SK-MEL-5 (cell line): ENCODE measurements at regions not wholly inside any gene's neighbourhood (a gene's known extent, or its start where the extent isn't known, plus 50 kb on each side); places are given as distances from the start of the nearest gene placed in this dataset.
A peak's percentile ranks its signal among the peaks of the same experiment; 100 is the strongest.

ENCODE experiments used
- DNase-seq: peaks from one replicate; pipeline ENCODE4 v3.0.0-alpha.2; 2016; ENCODE audit warnings: low read depth, low spot score
- in situ Hi-C: cut with HindIII; loops from 2 replicates; pipeline ENCODE4 v1.10.0; 2016; ENCODE audit warnings: low sequenced_read_pairs, high pct_unique_total_duplicates, low pct_unique_long_range_greater_than_20kb

DNA sequence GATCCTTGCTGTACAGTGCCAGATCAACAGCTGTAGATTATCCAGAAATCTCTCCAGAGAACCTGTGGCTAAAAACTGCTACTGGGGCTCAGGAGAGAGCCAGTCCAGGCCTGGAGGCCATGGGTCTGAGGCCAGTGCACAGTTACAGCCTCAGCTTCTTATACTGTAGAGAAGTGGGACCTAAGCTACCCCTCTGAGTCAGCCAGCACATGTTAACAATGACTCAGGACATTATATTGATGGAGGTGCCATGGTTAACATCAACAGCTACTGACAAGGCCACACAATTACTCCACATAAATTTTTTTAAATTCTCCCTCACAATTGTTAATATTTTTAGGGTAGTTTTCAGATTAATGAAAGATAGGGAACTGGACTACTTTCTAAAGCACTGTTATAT is 138.5 kb downstream of the RBM26 start:
- DNase-seq = no peak
- in situ Hi-C loops = no loop called here

- in situ Hi-C loops = no loop called here
Measured at GRCh38 chr13:79258489-79258888, 147.6 kb downstream of the RBM26 start.

GRCh38 chr13:79246578-79246949 is 159.5 kb downstream of the RBM26 start:
- peak; percentile 11 for DNase-seq

More at GRCh38 chr13:79258489-79258888, 147.6 kb downstream of the RBM26 start:
- DNase-seq = no peak

DNA sequence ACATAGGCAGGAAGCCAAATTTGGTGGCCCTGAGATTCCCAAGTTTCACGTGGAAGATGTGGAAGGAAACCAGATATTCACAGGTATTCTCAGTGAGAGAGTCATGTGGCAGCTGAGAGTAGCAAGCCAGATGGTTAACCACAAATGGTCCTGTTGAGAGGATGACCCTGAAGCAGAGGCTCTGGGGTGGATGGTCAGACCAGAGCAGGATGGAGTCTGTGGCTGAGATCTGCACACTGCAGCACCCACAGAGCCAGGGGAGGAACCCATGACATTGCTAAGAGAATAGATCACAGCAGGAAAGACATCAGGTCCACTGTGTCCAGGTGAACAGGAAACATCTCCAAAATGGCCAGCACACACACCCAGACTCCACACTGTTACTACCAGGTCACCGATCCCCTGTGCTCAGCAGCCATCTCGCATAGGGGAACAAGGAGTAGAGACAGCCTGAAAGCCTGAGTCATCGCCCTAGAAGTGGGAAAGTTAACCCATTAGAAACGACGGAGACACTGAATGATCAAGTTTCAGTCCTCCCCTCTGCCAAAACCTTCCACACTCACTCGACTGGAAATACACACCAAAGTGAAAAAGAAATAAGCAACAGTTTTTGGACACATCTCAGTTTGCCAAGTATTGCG is 160.0 kb downstream of the RBM26 start:
- no peak for DNase-seq
- in situ Hi-C loops = no loop called here

More at GRCh38 chr13:79246578-79246949, 159.5 kb downstream of the RBM26 start:
- in situ Hi-C loops = no loop called here

GRCh38 chr13:79241697-79242096 is 164.4 kb downstream of the RBM26 start:
- in situ Hi-C loops = no loop called here
- DNase-seq = no peak

DNA sequence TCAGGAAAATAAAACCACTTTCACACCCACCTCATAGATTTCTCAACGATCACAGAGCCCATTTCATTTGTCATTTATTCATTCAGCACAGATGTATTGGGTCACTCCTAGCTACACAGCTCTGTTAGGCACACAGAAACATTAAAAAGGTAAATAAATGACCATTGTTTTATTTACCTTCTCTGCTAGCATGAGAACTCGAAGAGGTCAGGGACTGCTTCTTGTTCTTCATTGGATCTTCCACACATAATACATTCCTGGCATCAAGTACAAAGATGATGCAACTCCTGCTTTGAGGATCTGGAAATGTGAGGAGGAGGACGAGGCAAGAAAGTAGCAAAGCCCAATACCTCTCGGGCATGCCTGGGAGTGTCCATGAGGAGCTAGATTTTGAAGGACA is 168.1 kb downstream of the RBM26 start:
- DNase-seq = no peak
- in situ Hi-C loops = no loop called here

DNA sequence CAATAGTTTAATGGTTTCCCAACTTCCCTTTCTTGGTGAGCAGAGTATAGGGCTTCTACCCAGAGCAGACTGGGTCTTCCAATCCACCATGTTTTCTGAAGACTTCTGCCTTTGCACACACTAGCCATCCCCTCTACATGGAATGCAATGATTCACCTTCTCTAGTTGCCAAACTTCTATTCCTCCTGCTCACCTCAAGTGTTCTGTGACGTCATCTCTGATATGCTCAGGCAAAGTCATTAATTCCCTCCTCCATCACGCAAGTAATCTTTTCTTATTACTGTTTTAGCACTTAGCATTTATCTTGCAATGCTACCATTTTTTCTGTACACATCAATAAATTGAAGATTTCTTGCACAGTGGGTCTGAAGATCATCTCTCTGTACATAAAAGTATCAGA is 174.2 kb downstream of the RBM26 start:
- in situ Hi-C loops = no loop called here
- DNase-seq = no peak

DNA sequence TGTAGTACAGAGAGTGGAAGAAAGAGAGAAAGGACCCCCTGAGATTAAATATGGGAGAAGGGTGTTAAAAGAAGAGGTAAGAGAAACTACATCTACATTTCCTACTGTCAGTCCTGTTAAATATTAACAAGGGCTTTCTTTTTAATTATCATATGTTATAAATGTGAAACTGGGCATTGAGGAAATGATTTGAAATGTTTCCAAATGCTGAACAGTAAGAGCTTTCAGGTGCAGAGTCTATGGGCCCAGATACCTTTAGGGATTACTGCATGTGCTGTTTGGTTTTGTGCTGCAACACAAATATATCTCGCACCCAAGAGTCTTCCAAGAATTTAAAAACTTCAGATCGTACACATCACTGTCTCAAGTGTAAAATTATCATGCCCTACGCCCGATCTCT is 176.3 kb downstream of the RBM26 start:
- no peak for DNase-seq
- in situ Hi-C loops = no loop called here

GRCh38 chr13:79228972-79229371 is 177.1 kb downstream of the RBM26 start:
- in situ Hi-C loops = no loop called here
- DNase-seq = no peak

DNA sequence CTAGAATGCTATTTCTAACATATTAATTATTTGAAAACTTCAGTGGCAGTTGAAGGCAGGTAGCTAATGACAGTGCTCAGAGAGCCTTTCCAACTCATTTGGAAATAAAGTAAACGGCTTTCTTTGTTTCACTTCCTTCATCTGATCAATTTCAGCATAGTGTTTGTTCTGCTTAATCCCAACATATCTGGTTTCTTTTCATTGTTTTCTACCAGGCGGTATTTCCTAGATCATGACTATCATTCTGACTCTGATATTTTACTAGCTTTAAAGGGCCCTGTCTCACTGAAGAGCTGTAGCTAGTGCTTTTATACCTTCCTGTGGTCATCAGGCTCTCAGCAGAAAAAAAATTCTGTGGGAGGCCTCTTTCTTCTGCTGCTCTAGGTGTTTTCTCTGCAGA is 178.6 kb downstream of the RBM26 start:
- DNase-seq = no peak
- in situ Hi-C loops = no loop called here

GRCh38 chr13:79226938-79227337 is 179.1 kb downstream of the RBM26 start:
- DNase-seq = no peak
- in situ Hi-C loops = no loop called here

DNA sequence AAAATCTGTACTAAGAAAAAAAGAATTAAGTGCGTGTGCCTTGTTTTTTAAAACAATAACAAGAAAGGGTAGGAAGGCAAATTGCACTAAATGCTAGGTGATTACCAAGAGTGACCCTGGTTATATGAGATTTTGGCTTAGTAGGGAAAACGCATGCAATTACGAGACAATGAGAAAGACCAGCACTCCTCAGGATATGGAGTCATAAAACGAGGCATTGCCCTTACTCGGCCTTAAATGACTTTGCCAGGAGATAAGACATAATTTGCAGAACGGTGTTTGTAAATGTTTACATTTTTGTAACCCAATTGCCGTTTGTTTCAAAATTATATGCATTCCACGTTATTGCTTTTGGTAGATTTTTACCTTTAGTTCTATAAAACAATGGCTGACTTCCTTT is 179.8 kb downstream of the RBM26 start:
- no peak for DNase-seq
- in situ Hi-C loops = no loop called here

DNA sequence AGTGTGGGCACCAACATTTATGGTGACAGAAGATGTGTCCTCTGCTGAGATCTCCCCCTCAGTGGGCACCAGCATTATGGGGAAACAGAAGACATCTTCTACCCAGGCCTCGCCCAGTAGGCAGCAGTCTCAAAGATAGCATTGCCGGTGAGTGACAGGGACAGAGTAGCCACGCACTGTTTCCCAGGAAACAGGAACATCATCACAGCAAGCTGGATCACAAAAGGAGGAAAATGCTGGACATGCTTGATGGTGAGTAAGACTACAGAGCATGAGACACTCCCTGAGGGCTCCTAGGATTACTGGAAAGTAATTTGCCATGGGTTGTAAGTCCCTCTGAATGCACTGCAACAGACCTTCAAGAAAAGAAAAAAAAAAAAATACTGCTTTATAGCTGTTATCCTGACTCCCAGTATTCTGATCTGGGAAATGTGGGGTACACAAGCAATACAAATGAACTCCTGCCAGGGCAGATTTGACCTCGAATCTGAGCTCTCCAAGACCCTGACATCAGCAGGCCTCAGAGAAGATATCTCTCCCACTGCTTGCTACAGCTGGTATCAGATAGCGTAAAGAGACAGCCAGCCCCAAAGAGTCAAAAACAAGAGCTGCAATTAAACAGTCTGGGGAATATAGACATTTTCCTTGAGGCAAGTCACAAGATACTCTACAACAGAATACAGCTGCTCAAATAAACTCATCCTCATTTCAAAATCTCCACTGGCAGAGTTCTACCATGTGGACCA is 180.4 kb downstream of the RBM26 start:
- in situ Hi-C loops = no loop called here
- no peak for DNase-seq

DNA sequence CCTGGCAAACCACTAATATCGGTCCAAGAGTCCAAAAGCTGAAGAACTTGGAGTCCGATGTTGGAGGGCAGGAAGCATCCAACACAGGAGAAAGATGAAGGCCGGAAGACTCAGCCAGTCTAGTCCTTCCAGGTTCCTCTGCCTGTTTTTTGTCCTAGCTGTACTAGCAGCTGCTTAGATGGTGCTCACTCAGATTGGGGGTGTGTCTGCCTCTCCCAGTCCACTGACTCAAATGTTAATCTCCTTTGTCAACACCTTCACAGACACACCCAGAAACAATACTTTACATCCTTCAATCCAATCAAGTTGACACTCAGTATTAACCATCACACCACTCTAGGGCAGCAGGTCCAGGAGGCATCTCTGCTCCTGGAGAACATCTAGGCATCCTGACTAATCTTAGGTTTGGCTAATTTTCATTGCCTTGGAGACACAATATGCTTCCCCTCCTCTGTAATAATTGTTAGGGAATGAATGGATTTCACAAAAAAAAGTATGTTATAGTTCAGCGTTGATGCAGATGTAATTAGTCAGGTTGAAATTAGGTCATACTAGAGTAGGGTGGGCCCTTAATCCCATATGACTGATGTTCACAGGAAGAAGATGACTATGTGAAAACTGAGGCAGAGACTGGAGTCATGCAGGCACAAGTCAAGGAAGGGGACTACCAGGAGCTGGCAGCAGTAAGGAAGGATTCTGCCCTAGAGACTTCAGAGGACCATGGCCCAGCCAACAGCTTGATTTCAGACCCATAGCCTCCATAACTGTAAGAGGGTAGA is 183.4 kb downstream of the RBM26 start:
- in situ Hi-C loops = no loop called here

DNA sequence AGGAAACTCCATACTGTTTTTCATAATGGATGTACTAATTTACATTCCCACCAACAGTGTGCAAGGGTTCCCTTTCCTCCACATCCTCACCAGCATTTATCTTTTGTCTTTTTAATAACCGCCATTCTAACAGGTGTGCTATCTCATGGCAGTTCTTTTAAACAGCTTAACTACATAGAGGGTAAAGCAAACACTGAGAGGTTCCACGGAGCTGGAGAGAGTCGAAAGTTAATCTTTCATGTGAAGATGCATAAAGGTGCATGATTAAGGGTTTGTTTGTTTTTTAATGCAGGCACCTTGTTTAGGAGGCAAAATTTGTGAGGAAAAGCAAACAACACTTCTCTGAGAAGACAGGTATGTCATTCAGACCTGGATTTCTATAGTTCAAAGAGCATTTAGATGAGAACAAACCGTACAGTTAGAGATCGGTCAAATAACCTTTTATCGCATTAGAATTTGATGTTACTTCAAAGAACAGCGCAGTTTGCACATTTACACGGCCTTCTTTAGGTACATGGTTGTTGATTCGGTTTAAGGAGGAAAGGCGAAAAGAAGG is 193.9 kb downstream of the RBM26 start:
- in situ Hi-C loops = no loop called here
- DNase-seq = no peak

More for the DNA sequence above, 183.4 kb downstream of the RBM26 start:
- no peak for DNase-seq

DNA sequence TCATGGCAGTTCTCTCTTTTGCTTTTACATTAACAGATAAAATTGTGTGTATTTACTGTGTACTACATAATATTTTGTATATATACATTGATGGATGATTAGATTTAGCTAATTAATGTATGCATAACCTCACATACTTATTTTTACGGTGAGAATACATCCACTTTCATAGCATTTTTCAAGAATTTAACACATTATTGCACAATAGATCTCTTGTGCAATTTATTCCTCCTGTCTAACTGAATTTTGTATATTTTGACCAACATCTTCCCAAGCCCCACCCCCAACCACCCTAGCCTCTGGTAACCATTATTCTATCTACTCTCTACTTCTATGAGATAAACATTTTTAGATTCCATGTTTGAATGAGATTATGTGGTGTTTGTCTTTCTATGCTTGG is 194.7 kb downstream of the RBM26 start:
- in situ Hi-C loops = no loop called here
- no peak for DNase-seq

DNA sequence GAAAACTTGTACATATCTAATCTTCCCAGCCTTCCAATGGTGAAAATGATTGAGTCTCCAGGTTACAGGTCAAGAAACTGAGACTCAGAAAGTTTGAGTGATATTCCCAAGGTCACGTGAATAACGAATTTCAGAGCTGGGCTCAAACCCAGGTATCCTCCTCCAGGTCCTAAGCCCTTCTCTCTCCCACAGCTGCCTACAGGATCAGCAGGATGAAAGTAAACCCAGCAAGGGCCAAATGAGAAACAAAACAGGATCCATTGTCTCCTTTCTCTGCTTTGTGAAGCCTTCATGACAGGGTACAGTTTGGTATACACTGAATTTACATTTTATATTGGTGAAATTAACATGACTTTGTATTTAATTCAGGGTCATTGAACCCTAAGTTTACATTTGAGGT is 208.1 kb downstream of the RBM26 start:
- DNase-seq = no peak
- in situ Hi-C loops = no loop called here

DNA sequence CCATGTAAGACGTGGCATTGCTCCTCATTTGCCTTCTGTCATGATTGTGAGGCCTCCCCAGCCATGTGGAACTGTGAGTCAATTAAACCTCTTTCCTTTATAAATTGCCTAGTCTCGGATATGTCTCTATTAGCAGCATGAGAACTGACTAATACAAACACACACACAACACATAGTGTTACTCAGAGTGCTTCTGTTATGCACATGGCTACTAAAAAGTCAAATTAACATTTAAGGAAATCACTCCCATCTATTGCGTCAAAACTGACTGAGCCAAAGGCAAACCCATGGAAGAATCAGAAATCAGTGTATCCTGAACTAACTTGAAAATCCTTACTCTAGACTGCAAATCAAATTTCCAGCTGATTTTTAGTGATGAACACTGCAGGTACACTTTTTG is 209.2 kb downstream of the RBM26 start:
- DNase-seq = no peak
- in situ Hi-C loops = no loop called here
